Activated naive CD8-positive, alpha-beta T cell treated with anti-CD3 and anti-CD28 coated beads, Interleukin-2, amount 10 ng/mL, durations not matched to agents 7 days and 5 days (primary cell): ENCODE measurements at regions not wholly inside any gene's neighbourhood (a gene's known extent, or its start where the extent isn't known, plus 50 kb on each side); places are given as distances from the start of the nearest gene placed in this dataset.

Source experiments
- ATAC-seq: fragments of 150-1000 bp; cut with Tn5 transposase; one replicate; pipeline ENCODE4 v1.10.0; 2021; ENCODE audit warnings: low read depth, moderate library complexity
- POLR2A ChIA-PET: fragments of 350-600 bp; sonication (Branson Sonifier 250); formaldehyde crosslinking; loops from one replicate; lab custom pipeline; 2021; ENCODE audit warnings: antibody characterized with exemption; lab: Charles Lee
- DNase-seq: peaks from one replicate; pipeline ENCODE4 v3.0.0; 2021
- H3K27ac Mint-ChIP-seq: one replicate; pipeline ENCODE4 v1.8.0; 2022; ENCODE audit warnings: mild to moderate bottlenecking, mixed read lengths
- H3K27me3 Mint-ChIP-seq: one replicate; pipeline ENCODE4 v1.8.0; 2022; ENCODE audit warnings: mild to moderate bottlenecking, moderate library complexity, mixed read lengths
- H3K36me3 Mint-ChIP-seq: one replicate; pipeline ENCODE4 v1.8.0; 2021; ENCODE audit warnings: mild to moderate bottlenecking, mixed read lengths
- H3K4me1 Mint-ChIP-seq: one replicate; pipeline ENCODE4 v1.8.0; 2021; ENCODE audit warnings: mixed read lengths
- H3K4me3 Mint-ChIP-seq: one replicate; pipeline ENCODE4 v1.8.0; 2022; ENCODE audit warnings: mild to moderate bottlenecking, moderate library complexity, mixed read lengths
- H3K9me3 Mint-ChIP-seq: one replicate; pipeline ENCODE4 v1.8.0; 2021; ENCODE audit warnings: mixed read lengths

- Mint-ChIP-seq H3K9me3 (no peaks in the 10 kb centered on the region), H3K36me3 (no peaks in the 10 kb centered on the region), H3K27ac (no peak overlapping the region), H3K4me3 (no peak overlapping the region), H3K4me1 (no peaks in the 10 kb centered on the region), H3K27me3 (peaks cover 9% of the 10 kb centered on the region)
- DNase-seq (no peak), ATAC-seq (no peak)
- POLR2A ChIA-PET: no interaction called here
Observed at GRCh38 chr5:32496104-32496503, 51.6 kb upstream of the ZFR start.

GRCh38 chr5:32494827-32495226, 50.3 kb upstream of the ZFR start:
- DNase-seq (no peak), ATAC-seq (no peak)
- H3K27ac Mint-ChIP-seq: no peak overlapping the region
- H3K4me1 Mint-ChIP-seq: no peaks in the 10 kb centered on the region
- peaks cover 7% of the 10 kb centered on the region for H3K27me3 Mint-ChIP-seq
- H3K4me3 Mint-ChIP-seq: no peak overlapping the region
- POLR2A ChIA-PET: no interaction called here
- H3K36me3 Mint-ChIP-seq: no peaks in the 10 kb centered on the region
- no peaks in the 10 kb centered on the region for H3K9me3 Mint-ChIP-seq
